Naive thymus-derived CD4-positive, alpha-beta T cell (primary cell): ENCODE measurements at regions not wholly inside any gene's neighbourhood (a gene's known extent, or its start where the extent isn't known, plus 50 kb on each side); places are given as distances from the start of the nearest gene placed in this dataset.
A peak's percentile ranks its signal among the peaks of the same experiment; 100 is the strongest.

Experiments used
- ATAC-seq: fragments of 150-1000 bp; cut with Tn5 transposase; 2 replicates; pipeline ENCODE4 v1.10.0; 2021; ENCODE audit warnings: mild to moderate bottlenecking, moderate library complexity
- CTCF ChIA-PET: fragments of 350-600 bp; sonication (Branson Sonifier 250); formaldehyde crosslinking; loops from one replicate; lab custom pipeline; 2021; ENCODE audit warnings: antibody characterized with exemption; lab: Charles Lee
- POLR2A ChIA-PET: fragments of 350-600 bp; sonication (Branson Sonifier 250); formaldehyde crosslinking; loops from one replicate; lab custom pipeline; 2021; ENCODE audit warnings: antibody characterized with exemption, inconsistent platforms; lab: Charles Lee
- DNase-seq, 9 donors: peaks; one replicate each; pipeline versions ENCODE4 v3.0.0 to v3.0.0-alpha.2; 2020 to 2022; ENCODE audit warnings: mixed read lengths in 1 of 9
- H3K27ac ChIP-seq: one replicate; pipeline ENCODE4 v1.7.0; 2013; ENCODE audit warnings: mild to moderate bottlenecking, low read depth, low read length, moderate library complexity
- H3K27me3 ChIP-seq, 2 donors: one replicate each; pipeline ENCODE4 v1.7.0; 2013; ENCODE audit warnings: low read length in 2 of 2, mild to moderate bottlenecking in 2 of 2, moderate library complexity in 2 of 2; ENCODE audit not compliant: control insufficient read depth in 2 of 2, insufficient read depth in 2 of 2
- H3K36me3 ChIP-seq, 3 experiments: 1 replicate in 2 of 3; 2 replicates in 1 of 3; pipeline ENCODE4 v1.7.0; 2013; ENCODE audit warnings: low read length in 3 of 3, mild to moderate bottlenecking in 3 of 3, moderate library complexity in 1 of 3; ENCODE audit not compliant: insufficient read depth in 3 of 3, control insufficient read depth in 2 of 3
- H3K4me1 ChIP-seq, 2 donors: one replicate each; pipeline ENCODE4 v1.7.0; 2013; ENCODE audit warnings: low read length in 2 of 2, mild to moderate bottlenecking in 2 of 2, moderate library complexity in 1 of 2; ENCODE audit not compliant: control insufficient read depth in 2 of 2, insufficient read depth in 2 of 2
- H3K4me3 ChIP-seq: 2 replicates; pipeline ENCODE4 v1.7.0; 2013; ENCODE audit warnings: mild to moderate bottlenecking, low read length
- H3K9me3 ChIP-seq, 3 experiments: 1 replicate in 2 of 3; 2 replicates in 1 of 3; pipeline ENCODE4 v1.7.0; 2013; ENCODE audit warnings: low read length in 3 of 3; ENCODE audit not compliant: control insufficient read depth in 2 of 3
- H3K27ac Mint-ChIP-seq, 9 donors: one replicate each; pipeline ENCODE4 v1.8.0; 2020 to 2022; ENCODE audit warnings: mixed read lengths in 9 of 9, mild to moderate bottlenecking in 8 of 9, moderate library complexity in 5 of 9, inconsistent platforms in 2 of 9
- H3K27me3 Mint-ChIP-seq, 5 donors: one replicate each; pipeline ENCODE4 v1.8.0; 2021 to 2022; ENCODE audit warnings: mixed read lengths in 5 of 5, mild to moderate bottlenecking in 1 of 5
- H3K36me3 Mint-ChIP-seq, 5 donors: one replicate each; pipeline ENCODE4 v1.8.0; 2020 to 2022; ENCODE audit warnings: mixed read lengths in 5 of 5, mild to moderate bottlenecking in 3 of 5, inconsistent platforms in 1 of 5
- H3K4me1 Mint-ChIP-seq, 7 donors: one replicate each; pipeline ENCODE4 v1.8.0; 2020 to 2022; ENCODE audit warnings: mixed read lengths in 7 of 7, mild to moderate bottlenecking in 3 of 7, inconsistent platforms in 1 of 7
- H3K4me3 Mint-ChIP-seq, 10 donors: one replicate each; pipeline ENCODE4 v1.8.0; 2020 to 2022; ENCODE audit warnings: mild to moderate bottlenecking in 10 of 10, mixed read lengths in 10 of 10, moderate library complexity in 6 of 10, inconsistent platforms in 2 of 10
- H3K9me3 Mint-ChIP-seq, 11 donors: one replicate each; pipeline ENCODE4 v1.8.0; 2020 to 2022; ENCODE audit warnings: mixed read lengths in 11 of 11, mild to moderate bottlenecking in 4 of 11, inconsistent platforms in 1 of 11, moderate library complexity in 1 of 11
- intact Hi-C, 2 donors: fragments of 100-400 bp; cut with micrococcal nuclease; formaldehyde crosslinking; loops; one replicate each; pipeline ENCODE4 v1.15.1; 2023

GRCh38 chr9:116059466-116059865, 94.1 kb upstream of the PAPPA start:
- H3K4me1 ChIP-seq: no peaks in the 10 kb centered on the region
- no peaks in the 10 kb centered on the region for H3K9me3 ChIP-seq
- no peaks in the 10 kb centered on the region for H3K36me3 ChIP-seq
- intact Hi-C loops: no loop called here
- Mint-ChIP-seq H3K4me3 (no peak overlapping the region), H3K27me3 (no peaks in the 10 kb centered on the region), H3K9me3 (peaks cover 0 to 23% (median 3%) of the 10 kb centered on the region in 11 donors), H3K4me1 (no peaks in the 10 kb centered on the region), H3K27ac (no peak overlapping the region), H3K36me3 (no peaks in the 10 kb centered on the region)
- DNase-seq: no peak
- H3K27me3 ChIP-seq: no peaks in the 10 kb centered on the region
- H3K4me3 ChIP-seq: no peak overlapping the region
- ChIA-PET POLR2A (no interaction called here), CTCF (no interaction called here)
- ATAC-seq: no peak
- H3K27ac ChIP-seq: no peak overlapping the region

GRCh38 chr9:116060631-116061030, 93.0 kb upstream of the PAPPA start:
- no peak for ATAC-seq
- no peaks in the 10 kb centered on the region for H3K36me3 Mint-ChIP-seq
- no peaks in the 10 kb centered on the region for H3K4me1 ChIP-seq
- intact Hi-C loops: no loop called here
- H3K4me3 ChIP-seq: no peak overlapping the region
- H3K9me3 ChIP-seq: no peaks in the 10 kb centered on the region
- POLR2A ChIA-PET: no interaction called here
- DNase-seq: no peak
- no peak overlapping the region for H3K27ac Mint-ChIP-seq
- H3K4me3 Mint-ChIP-seq: peak overlapping the region in 1 of 10 donors; percentile 14
- CTCF ChIA-PET: no interaction called here
- H3K36me3 ChIP-seq: no peaks in the 10 kb centered on the region
- H3K4me1 Mint-ChIP-seq: no peaks in the 10 kb centered on the region
- peaks cover 0 to 17% (median 3%) of the 10 kb centered on the region in 11 donors for H3K9me3 Mint-ChIP-seq
- H3K27me3 ChIP-seq: no peaks in the 10 kb centered on the region
- H3K27ac ChIP-seq: no peak overlapping the region
- H3K27me3 Mint-ChIP-seq: no peaks in the 10 kb centered on the region

- no peak for DNase-seq
- Mint-ChIP-seq H3K9me3 (peaks cover 0 to 17% (median 2%) of the 10 kb centered on the region in 11 donors), H3K36me3 (no peaks in the 10 kb centered on the region), H3K27ac (no peak overlapping the region), H3K4me1 (peaks cover 0 to 3% (median 0%) of the 10 kb centered on the region in 7 donors), H3K27me3 (no peaks in the 10 kb centered on the region), H3K4me3 (no peak overlapping the region)
- no peaks in the 10 kb centered on the region for H3K27me3 ChIP-seq
- no peaks in the 10 kb centered on the region for H3K9me3 ChIP-seq
- no peak overlapping the region for H3K4me3 ChIP-seq
- CTCF ChIA-PET: no interaction called here
- intact Hi-C loops: no loop called here
- H3K36me3 ChIP-seq: no peaks in the 10 kb centered on the region
- ATAC-seq: no peak
- POLR2A ChIA-PET: no interaction called here
- H3K27ac ChIP-seq: no peak overlapping the region
- no peaks in the 10 kb centered on the region for H3K4me1 ChIP-seq
These were observed 91.9 kb upstream of the PAPPA start for GRCh38 chr9:116061546-116062205.

GRCh38 chr9:116062206-116062550, 91.4 kb upstream of the PAPPA start:
- ATAC-seq: no peak

GRCh38 chr9:116064970-116065369, 88.6 kb upstream of the PAPPA start:
- H3K4me1 Mint-ChIP-seq: peaks cover 0 to 3% (median 0%) of the 10 kb centered on the region in 7 donors
- ChIA-PET POLR2A (no interaction called here), CTCF (no interaction called here)
- H3K27ac Mint-ChIP-seq: no peak overlapping the region
- no peak overlapping the region for H3K27ac ChIP-seq
- no peaks in the 10 kb centered on the region for H3K4me1 ChIP-seq
- H3K4me3 ChIP-seq: no peak overlapping the region
- H3K9me3 ChIP-seq: no peaks in the 10 kb centered on the region
- no peaks in the 10 kb centered on the region for H3K36me3 ChIP-seq
- H3K9me3 Mint-ChIP-seq: peaks cover 0 to 14% (median 2%) of the 10 kb centered on the region in 11 donors
- ATAC-seq (no peak), DNase-seq (no peak)
- no peaks in the 10 kb centered on the region for H3K27me3 ChIP-seq
- intact Hi-C loops: no loop called here
- peaks cover 0 to 5% (median 4%) of the 10 kb centered on the region in 5 donors for H3K27me3 Mint-ChIP-seq
- H3K4me3 Mint-ChIP-seq: no peak overlapping the region
- H3K36me3 Mint-ChIP-seq: no peaks in the 10 kb centered on the region

More at GRCh38 chr9:116062206-116062550, 91.4 kb upstream of the PAPPA start:
- intact Hi-C loops: no loop called here
- Mint-ChIP-seq H3K4me1 (peaks cover 0 to 3% (median 0%) of the 10 kb centered on the region in 7 donors), H3K36me3 (no peaks in the 10 kb centered on the region), H3K9me3 (peaks cover 0 to 17% (median 2%) of the 10 kb centered on the region in 11 donors), H3K4me3 (no peak overlapping the region), H3K27me3 (no peaks in the 10 kb centered on the region), H3K27ac (no peak overlapping the region)
- H3K27ac ChIP-seq: no peak overlapping the region
- ChIA-PET POLR2A (no interaction called here), CTCF (no interaction called here)
- no peak overlapping the region for H3K4me3 ChIP-seq
- no peaks in the 10 kb centered on the region for H3K9me3 ChIP-seq
- DNase-seq: no peak
- no peaks in the 10 kb centered on the region for H3K4me1 ChIP-seq
- no peaks in the 10 kb centered on the region for H3K27me3 ChIP-seq
- no peaks in the 10 kb centered on the region for H3K36me3 ChIP-seq

- ChIA-PET POLR2A (no interaction called here), CTCF (no interaction called here)
- H3K27me3 Mint-ChIP-seq: peaks cover 0 to 5% (median 4%) of the 10 kb centered on the region in 5 donors
- Histone ChIP-seq H3K27me3 (no peaks in the 10 kb centered on the region), H3K36me3 (no peaks in the 10 kb centered on the region), H3K9me3 (no peaks in the 10 kb centered on the region), H3K4me1 (no peaks in the 10 kb centered on the region), H3K4me3 (no peak overlapping the region), H3K27ac (no peak overlapping the region)
- intact Hi-C loops: no loop called here
- no peak overlapping the region for H3K27ac Mint-ChIP-seq
- no peak for DNase-seq
- peaks cover 0 to 3% (median 0%) of the 10 kb centered on the region in 7 donors for H3K4me1 Mint-ChIP-seq
- no peak overlapping the region for H3K4me3 Mint-ChIP-seq
- H3K36me3 Mint-ChIP-seq: no peaks in the 10 kb centered on the region
- peaks cover 0 to 14% (median 1%) of the 10 kb centered on the region in 11 donors for H3K9me3 Mint-ChIP-seq
- ATAC-seq: no peak
These were observed 87.4 kb upstream of the PAPPA start for GRCh38 chr9:116066221-116066620.

DNA sequence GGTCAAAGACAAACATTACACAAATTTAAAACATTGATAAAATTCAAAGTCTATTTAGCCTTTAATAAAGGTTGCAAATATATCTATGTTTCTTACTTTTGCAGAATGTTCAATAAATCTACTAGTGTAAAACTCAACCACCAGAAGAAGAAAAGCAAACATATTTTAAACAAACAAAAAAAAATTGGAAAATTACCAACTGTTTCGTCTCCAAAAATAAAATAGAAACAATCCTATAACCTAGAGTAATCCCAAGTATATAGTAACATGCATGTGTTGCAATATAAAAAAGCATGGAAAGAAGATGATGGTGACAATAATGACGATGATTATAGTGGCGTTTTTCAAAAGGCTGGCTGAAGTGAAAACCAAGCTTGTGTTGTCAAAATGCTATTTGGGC, 86.0 kb upstream of the PAPPA start:
- Histone ChIP-seq H3K27me3 (no peaks in the 10 kb centered on the region), H3K9me3 (no peaks in the 10 kb centered on the region), H3K4me1 (no peaks in the 10 kb centered on the region), H3K27ac (no peak overlapping the region), H3K4me3 (no peak overlapping the region), H3K36me3 (no peaks in the 10 kb centered on the region)
- peaks cover 0 to 3% (median 0%) of the 10 kb centered on the region in 7 donors for H3K4me1 Mint-ChIP-seq
- DNase-seq (no peak), ATAC-seq (no peak)
- H3K9me3 Mint-ChIP-seq: peaks cover 0 to 15% (median 1%) of the 10 kb centered on the region in 11 donors
- no peak overlapping the region for H3K27ac Mint-ChIP-seq
- CTCF ChIA-PET: no interaction called here
- no peak overlapping the region for H3K4me3 Mint-ChIP-seq
- peaks cover 0 to 5% (median 4%) of the 10 kb centered on the region in 5 donors for H3K27me3 Mint-ChIP-seq
- intact Hi-C loops: no loop called here
- no peaks in the 10 kb centered on the region for H3K36me3 Mint-ChIP-seq
- POLR2A ChIA-PET: no interaction called here
